Stimulated activated naive CD8-positive, alpha-beta T cell treated with anti-CD3 and anti-CD28 coated beads, Interleukin-15, amount 100 ng/mL, for 72 hours (primary cell): ENCODE measurements at regions not wholly inside any gene's neighbourhood (a gene's known extent, or its start where the extent isn't known, plus 50 kb on each side); places are given as distances from the start of the nearest gene placed in this dataset.

Experiments
- ATAC-seq: fragments of 150-1000 bp; cut with Tn5 transposase; 2 replicates; pipeline ENCODE4 v1.10.0; 2021; ENCODE audit warnings: mild to moderate bottlenecking, moderate library complexity
- DNase-seq, 2 donors: peaks; one replicate each; pipeline ENCODE4 v3.0.0; 2021 to 2022
- H3K27ac Mint-ChIP-seq, 2 donors: one replicate each; pipeline ENCODE4 v1.8.0; 2022; ENCODE audit warnings: mild to moderate bottlenecking in 2 of 2, mixed read lengths in 2 of 2, moderate library complexity in 2 of 2
- H3K27me3 Mint-ChIP-seq: one replicate; pipeline ENCODE4 v1.8.0; 2022; ENCODE audit warnings: mixed read lengths
- H3K4me1 Mint-ChIP-seq: one replicate; pipeline ENCODE4 v1.8.0; 2022; ENCODE audit warnings: mild to moderate bottlenecking, mixed read lengths
- H3K4me3 Mint-ChIP-seq, 2 donors: one replicate each; pipeline ENCODE4 v1.8.0; 2022; ENCODE audit warnings: mild to moderate bottlenecking in 2 of 2, mixed read lengths in 2 of 2, moderate library complexity in 1 of 2
- H3K9me3 Mint-ChIP-seq, 2 donors: one replicate each; pipeline ENCODE4 v1.8.0; 2022; ENCODE audit warnings: mixed read lengths in 2 of 2

- no peak for ATAC-seq
- H3K27me3 Mint-ChIP-seq: peaks cover 36% of the 10 kb centered on the region
- H3K9me3 Mint-ChIP-seq: peaks cover 11 to 14% of the 10 kb centered on the region in 2 donors
These were observed 66.6 kb upstream of the PDE5A start for GRCh38 chr4:119695216-119695615.

GRCh38 chr4:119693126-119693525 lies 64.5 kb upstream of the PDE5A start:
- Mint-ChIP-seq H3K27me3 (peaks cover 32% of the 10 kb centered on the region), H3K4me3 (no peak overlapping the region), H3K4me1 (no peaks in the 10 kb centered on the region), H3K9me3 (peaks cover 12 to 17% of the 10 kb centered on the region in 2 donors), H3K27ac (no peak overlapping the region)
- DNase-seq (no peak), ATAC-seq (no peak)

More at GRCh38 chr4:119695216-119695615, 66.6 kb upstream of the PDE5A start:
- H3K27ac Mint-ChIP-seq: no peak overlapping the region
- no peak overlapping the region for H3K4me3 Mint-ChIP-seq
- H3K4me1 Mint-ChIP-seq: no peaks in the 10 kb centered on the region
- DNase-seq: no peak

- Mint-ChIP-seq H3K4me3 (no peak overlapping the region), H3K9me3 (peaks cover 12 to 17% of the 10 kb centered on the region in 2 donors), H3K27me3 (peaks cover 32% of the 10 kb centered on the region), H3K27ac (no peak overlapping the region), H3K4me1 (no peaks in the 10 kb centered on the region)
- no peak for DNase-seq
- ATAC-seq: no peak
These were observed 63.4 kb upstream of the PDE5A start for GRCh38 chr4:119692001-119692400.

- H3K27me3 Mint-ChIP-seq: peaks cover 23% of the 10 kb centered on the region
- no peak for DNase-seq
- H3K9me3 Mint-ChIP-seq: peaks cover 12 to 17% of the 10 kb centered on the region in 2 donors
- no peaks in the 10 kb centered on the region for H3K4me1 Mint-ChIP-seq
- no peak for ATAC-seq
- H3K27ac Mint-ChIP-seq: peak overlapping the region in 1 of 2 donors; percentile 44
- no peak overlapping the region for H3K4me3 Mint-ChIP-seq
These were observed 62.3 kb upstream of the PDE5A start for GRCh38 chr4:119690871-119691270.

GRCh38 chr4:119688446-119688845 lies 59.8 kb upstream of the PDE5A start:
- ATAC-seq: no peak

GRCh38 chr4:119684463-119684862 lies 55.9 kb upstream of the PDE5A start:
- DNase-seq: no peak
- H3K4me1 Mint-ChIP-seq: no peaks in the 10 kb centered on the region
- no peak overlapping the region for H3K4me3 Mint-ChIP-seq
- no peak overlapping the region for H3K27ac Mint-ChIP-seq
- no peak for ATAC-seq
- H3K9me3 Mint-ChIP-seq: no peaks in the 10 kb centered on the region
- H3K27me3 Mint-ChIP-seq: no peaks in the 10 kb centered on the region

More at GRCh38 chr4:119688446-119688845, 59.8 kb upstream of the PDE5A start:
- DNase-seq: no peak
- H3K27ac Mint-ChIP-seq: no peak overlapping the region
- peaks cover 17% of the 10 kb centered on the region for H3K27me3 Mint-ChIP-seq
- peaks cover 12 to 17% of the 10 kb centered on the region in 2 donors for H3K9me3 Mint-ChIP-seq
- H3K4me3 Mint-ChIP-seq: no peak overlapping the region
- H3K4me1 Mint-ChIP-seq: no peaks in the 10 kb centered on the region

GRCh38 chr4:119683518-119683917 lies 54.9 kb upstream of the PDE5A start:
- H3K27ac Mint-ChIP-seq: no peak overlapping the region
- H3K4me1 Mint-ChIP-seq: no peaks in the 10 kb centered on the region
- no peaks in the 10 kb centered on the region for H3K9me3 Mint-ChIP-seq
- no peak for ATAC-seq
- H3K27me3 Mint-ChIP-seq: no peaks in the 10 kb centered on the region
- no peak for DNase-seq
- no peak overlapping the region for H3K4me3 Mint-ChIP-seq

- no peaks in the 10 kb centered on the region for H3K27me3 Mint-ChIP-seq
- H3K27ac Mint-ChIP-seq: no peak overlapping the region
- no peaks in the 10 kb centered on the region for H3K4me1 Mint-ChIP-seq
- no peaks in the 10 kb centered on the region for H3K9me3 Mint-ChIP-seq
- ATAC-seq (no peak), DNase-seq (no peak)
- H3K4me3 Mint-ChIP-seq: no peak overlapping the region
These were observed 53.5 kb upstream of the PDE5A start for GRCh38 chr4:119682099-119682498.

- H3K4me1 Mint-ChIP-seq: no peaks in the 10 kb centered on the region
- DNase-seq (no peak), ATAC-seq (no peak)
- H3K27me3 Mint-ChIP-seq: no peaks in the 10 kb centered on the region
- H3K9me3 Mint-ChIP-seq: no peaks in the 10 kb centered on the region
- no peak overlapping the region for H3K4me3 Mint-ChIP-seq
- H3K27ac Mint-ChIP-seq: no peak overlapping the region
These were observed 50.6 kb upstream of the PDE5A start for GRCh38 chr4:119679251-119679650.

- no peak overlapping the region for H3K4me3 Mint-ChIP-seq
- no peaks in the 10 kb centered on the region for H3K27me3 Mint-ChIP-seq
- H3K4me1 Mint-ChIP-seq: no peaks in the 10 kb centered on the region
- H3K27ac Mint-ChIP-seq: no peak overlapping the region
- DNase-seq (no peak), ATAC-seq (no peak)
- H3K9me3 Mint-ChIP-seq: no peaks in the 10 kb centered on the region
These were observed 50.2 kb upstream of the PDE5A start for GRCh38 chr4:119678761-119679160.
